ENCODE measurements at regions not wholly inside any gene's neighbourhood (a gene's known extent, or its start where the extent isn't known, plus 50 kb on each side); places are given as distances from the start of the nearest gene placed in this dataset.
A peak's percentile ranks its signal among the peaks of the same experiment; 100 is the strongest.

DNA sequence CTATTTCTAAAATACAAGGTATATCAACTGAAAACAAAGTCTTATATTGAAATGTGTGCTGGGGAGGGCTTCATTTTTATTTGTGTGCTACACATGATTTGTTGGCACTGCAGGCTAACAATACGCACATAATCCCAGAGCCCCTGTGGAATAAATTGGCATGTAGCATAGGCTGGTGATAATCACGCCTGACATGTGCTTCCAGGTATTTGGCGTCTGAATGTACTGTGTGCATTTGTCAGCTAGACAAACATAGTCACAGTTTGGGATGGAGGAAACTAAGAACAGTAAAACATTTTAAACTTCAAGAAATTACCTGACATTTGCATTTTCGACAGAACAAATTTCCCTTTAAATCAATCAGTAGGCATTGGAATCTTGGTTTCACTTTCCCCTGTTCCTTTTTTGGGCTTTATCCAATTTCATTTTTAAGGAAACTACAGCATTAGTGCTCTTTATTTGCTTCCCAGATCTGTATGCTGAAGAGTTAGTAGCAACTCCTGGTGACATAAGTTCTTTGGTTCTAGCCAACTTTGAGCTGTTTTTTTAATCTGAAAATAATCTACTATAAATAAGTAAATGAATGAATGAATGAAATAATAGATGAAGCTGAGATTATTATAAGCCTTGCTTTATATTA is 472.3 kb downstream of the PDHA2 start:
- no peak for DNase-seq (ENCODE audit: low read depth)

DNA sequence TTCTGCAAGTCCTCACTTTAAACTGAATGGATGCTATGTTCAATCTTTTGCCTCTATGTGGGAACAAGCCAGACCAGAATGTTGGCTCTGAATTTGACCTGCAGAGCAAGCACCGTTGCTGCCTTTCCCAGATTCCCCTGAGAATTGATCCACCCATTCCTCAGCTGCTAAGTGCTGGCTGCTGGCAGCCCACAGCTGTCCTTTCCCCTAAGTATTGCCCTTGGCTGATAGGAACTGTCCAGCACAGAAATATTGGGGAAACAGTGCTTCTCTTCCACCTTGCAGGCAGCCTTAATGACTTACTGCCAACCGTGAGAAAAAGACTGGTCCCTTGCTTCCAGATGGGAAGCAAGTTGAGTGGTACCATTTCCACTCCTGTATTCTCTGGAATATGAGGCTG is 475.9 kb downstream of the PDHA2 start:
- DNase-seq (ENCODE audit: low read depth): no peak

DNA sequence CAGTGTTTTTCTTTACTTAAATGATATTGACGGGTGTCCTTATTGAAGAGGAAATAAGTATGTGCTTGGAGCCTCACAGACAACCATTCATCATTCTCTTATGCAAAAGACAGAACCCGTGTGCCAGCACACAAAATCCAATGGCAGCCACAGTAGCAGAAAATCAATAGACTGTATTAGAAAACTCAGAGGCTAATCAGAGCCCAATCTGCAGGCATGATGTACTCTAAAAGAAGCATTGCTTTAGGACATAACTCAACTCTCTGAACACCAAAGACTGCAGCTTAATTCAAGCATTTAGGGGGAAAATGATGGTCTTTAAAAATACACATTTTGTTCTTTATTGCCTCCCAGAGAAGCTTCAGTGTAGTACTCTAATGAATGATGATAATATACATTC is 476.9 kb downstream of the PDHA2 start:
- no peak for DNase-seq (ENCODE audit: low read depth)

DNA sequence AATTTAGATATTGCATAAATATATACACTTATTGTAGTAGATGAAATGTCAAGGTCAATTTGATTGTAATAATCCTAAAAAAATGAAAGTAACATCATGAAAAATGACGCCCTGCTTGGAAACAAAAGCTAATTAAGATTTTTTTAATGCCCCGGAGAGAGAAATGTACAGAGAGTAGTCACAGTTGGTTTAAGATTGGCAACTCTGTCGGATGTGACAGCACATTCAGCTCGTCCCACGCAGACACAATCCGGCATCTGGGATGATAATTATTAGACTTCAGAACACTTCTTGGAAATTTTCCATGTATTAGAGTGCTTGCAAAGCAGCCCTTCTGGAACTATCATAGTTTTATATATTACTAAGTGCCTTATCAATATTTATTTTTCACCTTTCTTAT is 478.0 kb downstream of the PDHA2 start:
- no peak for DNase-seq (ENCODE audit: low read depth)

DNA sequence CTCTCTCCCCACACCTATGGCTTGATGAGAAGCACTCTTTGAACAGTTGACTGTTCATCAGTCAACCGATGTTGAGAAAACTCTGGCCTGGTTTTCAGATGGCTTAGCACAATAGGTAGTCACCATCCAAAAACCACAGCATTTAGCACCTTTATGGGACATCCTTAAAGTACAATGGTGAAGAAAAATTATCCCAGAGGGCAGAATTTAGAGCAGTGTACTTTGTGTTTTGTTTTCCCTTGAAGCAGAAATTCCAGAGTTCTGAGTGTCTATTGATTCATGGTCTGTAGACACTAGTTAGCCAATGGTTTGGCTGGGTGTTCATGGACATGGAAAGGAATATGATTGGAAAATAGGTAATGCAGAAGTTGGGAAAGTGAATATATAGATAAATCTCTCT is 487.0 kb downstream of the PDHA2 start:
- DNase-seq (ENCODE audit: low read depth): no peak

DNA sequence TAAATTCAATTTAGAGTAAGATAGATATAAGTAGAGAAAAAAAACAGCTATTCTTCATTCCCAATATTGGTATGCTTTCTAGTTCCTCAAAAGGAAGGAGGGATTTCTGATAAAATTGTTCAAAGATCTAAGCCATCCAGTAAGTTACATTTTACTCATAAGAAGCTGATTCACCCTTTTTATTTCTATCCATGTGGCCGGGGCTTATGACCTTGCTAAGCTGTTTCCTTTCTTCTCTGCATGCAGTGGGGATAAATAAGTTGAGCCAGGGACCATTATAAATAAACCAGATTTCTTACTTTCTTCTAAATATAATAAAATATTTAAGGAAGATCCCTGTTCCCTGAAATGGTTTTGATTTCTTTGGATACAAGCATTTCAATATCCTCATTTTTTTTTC is 502.3 kb downstream of the PDHA2 start:
- no peak for DNase-seq (ENCODE audit: low read depth)

DNA sequence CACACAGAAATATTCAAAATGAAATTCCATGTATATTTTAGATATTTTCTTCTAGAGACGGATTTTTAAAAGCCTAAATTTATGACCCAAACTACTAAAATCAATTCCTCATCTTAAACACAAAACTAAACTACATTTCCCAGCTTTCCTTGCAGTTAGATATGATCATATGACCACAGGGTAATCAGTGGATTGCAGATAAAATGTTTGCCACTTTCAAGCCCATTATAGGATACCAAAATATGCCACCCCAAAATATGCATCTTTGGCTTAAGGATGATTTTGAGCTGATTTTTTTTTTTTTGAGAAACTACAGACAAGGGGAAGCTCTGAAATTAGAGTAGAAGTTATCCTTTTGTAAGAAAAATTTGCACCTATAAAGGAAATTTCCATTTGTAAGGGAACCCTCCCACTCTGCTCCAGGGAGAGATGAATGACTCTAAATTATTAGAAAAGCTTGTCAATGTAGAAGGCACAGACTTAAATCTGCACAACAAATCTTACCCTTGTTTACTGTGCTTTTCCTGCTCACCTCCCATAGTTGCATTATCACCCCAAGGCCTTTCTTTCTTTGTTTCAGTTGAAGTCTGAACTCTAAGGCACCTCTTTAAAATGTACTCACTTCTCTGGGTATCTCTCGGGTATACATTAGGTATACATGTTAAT is 503.0 kb downstream of the PDHA2 start:
- no peak for DNase-seq (ENCODE audit: low read depth)

DNA sequence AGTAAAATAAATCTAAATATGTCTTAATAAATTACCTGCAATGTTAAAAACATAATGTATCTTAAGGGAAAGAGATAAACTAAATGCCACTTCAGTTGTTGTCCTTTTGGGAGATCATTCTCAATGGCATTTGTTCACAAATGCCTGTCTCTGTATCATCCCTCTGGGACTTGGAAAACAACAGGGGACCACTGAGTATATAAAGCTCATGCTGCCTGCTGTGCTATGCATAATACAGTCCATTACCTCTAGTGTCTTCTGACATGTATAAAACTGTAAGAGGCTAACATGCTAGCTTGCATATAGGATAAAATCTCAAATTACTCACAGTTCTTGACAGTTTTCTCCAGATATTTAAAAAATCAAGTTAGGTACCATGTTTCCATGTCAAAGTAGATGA is 503.9 kb downstream of the PDHA2 start:
- DNase-seq (ENCODE audit: low read depth): no peak

DNA sequence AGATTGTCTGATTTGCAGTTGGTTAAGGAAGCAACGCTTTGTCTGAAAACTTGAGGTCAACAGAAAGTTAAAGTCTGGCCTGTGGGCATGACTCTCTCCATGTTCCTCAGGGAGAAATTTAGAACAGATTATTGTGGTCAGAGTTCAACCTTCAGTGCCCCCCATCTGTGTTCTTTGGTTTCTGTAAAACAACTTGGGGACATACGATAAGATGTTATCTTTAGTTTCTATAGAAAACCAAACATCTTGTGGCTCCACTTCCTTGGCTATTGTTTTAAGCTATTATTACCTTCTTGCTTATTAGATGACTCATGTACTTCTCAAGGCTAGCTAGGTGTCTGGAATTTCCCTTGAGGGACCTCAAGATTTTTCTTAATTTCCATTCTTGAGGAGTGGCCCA is 507.7 kb downstream of the PDHA2 start:
- DNase-seq (ENCODE audit: low read depth): peak; percentile 36

DNA sequence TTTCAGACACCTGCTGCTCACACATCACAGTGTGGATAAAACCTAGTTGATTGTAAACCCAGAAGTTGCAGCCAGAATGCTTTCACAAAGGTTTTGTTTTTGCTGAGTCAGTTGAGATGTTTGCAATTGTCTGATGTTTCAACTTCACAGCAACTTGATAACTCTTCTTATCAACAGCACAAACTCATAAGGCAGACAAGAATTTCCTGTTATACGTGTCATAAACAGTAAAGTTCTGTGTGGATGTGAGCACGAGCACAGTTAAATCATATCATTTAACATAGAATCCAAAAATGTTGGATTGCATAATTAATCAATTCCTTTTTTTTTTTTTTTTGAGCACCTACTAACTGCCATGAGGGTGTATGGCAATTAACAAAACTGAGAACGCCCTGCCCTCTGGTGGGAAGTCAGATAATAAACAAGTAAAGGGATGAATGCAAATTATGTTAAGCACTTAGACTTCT is 512.2 kb downstream of the PDHA2 start:
- peak; percentile 37 for DNase-seq (ENCODE audit: low read depth)

DNA sequence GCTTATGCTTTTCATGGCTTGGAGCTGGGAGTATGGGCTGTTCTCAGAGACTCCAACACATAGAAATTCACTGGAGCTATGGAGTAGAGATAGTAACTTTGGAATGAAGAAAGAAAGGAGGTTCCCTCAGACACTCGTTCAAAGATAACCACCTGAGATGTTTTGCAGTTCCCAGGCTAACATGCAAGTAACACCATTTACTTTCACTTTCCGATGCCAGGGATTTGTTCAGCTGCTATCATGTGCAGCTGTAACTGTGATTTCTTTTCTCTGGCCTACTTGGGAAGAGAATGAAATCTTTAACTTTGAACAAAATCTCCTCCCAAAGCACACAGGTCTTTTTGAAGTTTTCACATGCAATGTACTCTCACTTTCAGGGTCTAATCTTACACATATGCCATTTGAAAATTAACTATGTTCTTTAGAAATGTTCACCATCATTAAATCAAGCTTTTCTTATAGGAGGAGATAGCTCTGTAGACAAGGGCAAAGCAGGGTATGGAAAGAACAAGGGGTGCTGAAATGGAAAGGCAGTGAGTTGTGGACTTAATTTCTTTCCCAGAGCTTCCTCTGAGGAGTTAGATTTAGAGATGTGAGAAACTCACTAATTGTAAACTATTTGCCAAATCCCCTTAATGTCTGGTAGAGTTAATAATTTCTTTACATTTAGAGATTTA is 514.3 kb downstream of the PDHA2 start:
- DNase-seq (ENCODE audit: low read depth): no peak

DNA sequence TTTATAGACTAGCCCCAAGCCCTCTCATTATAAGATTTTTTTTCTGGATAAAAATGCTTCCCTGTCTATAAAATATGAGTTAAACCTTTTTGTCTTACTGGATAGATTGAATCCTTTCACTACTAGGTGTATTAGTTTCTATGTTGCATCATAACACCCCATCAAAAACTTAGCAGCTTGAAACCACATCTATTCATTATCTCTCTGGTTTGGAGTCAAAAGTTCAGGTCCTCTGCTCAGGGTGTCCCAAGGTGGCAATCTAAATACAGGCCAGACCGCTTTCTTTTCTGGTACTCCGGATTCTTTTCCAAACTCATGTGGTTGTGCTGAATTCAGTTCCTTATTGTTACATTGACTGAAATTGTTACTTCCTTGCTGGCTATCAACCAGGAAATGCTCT is 515.5 kb downstream of the PDHA2 start:
- no peak for DNase-seq (ENCODE audit: low read depth)

DNA sequence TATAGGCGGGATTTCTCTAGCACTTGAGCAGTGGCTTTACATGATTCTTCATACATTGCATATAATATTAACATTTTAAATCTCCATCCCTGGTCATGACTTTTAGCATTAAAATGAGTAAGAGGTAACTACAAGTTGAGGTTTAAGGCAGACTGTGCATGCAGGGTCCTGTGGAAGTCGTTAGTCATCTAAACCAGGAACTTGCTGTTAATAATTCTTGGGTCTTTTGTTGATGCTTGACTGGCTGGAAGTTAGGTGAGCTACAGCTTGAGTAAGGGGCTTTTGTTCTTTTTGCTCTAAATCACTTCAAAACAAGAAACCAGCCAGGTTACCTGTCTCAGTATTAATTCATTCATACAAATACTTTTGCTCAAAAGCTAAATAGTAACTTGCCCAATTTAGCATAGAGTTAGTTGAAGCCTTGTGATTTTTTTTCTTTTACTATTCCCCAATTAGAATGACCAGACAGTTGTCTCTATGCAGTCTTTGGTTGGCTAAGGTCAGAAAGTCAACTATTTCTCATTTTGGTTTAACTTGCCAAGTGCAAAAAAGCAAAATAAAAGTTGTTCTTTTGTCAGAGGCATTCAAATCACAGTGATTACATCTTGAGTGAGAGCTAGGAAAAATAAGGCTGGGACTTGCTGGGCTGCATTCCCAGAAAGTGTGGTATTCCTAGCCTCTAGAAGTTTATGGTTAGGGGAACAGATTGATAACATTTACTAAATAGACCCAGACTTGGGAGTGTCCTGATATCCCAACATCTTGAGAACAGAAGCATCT is 516.9 kb downstream of the PDHA2 start:
- DNase-seq (ENCODE audit: low read depth): no peak

DNA sequence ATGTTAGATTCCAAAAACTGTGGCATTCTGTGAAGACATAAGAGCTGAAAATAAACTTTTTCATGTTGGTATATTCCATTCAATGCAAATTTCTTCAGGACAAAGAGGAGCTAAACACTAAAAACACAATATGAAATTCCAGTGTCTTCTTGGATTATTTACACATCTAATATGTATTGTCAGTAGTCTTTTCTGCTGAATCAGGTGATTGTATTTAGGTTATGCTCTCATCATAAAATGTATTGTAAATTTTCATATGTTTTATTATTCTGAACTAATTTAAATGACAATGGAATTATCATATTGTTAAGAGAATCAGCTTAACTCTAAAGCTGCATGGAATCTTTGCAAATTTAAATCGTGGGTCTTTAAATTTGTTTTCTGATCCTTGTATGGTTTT is 526.7 kb downstream of the PDHA2 start:
- DNase-seq (ENCODE audit: low read depth): no peak

DNA sequence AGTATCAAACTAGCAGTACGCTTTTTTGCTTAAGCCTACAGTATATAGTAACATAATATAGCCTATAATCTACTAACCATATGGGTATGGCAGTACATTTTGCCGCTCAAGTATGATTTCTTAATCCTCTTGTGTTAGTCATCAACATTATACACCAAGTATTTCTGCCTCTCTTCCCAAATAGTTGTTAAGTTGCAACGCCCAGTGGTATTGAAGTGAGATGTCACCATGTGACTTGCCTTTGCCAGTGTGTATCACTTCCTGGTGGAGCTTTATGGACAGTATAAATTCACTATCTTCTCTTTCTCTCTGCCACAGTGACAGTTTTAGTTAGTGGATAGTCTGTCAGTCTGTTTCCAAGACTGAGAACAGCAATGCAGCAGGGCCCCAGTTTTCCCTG is 535.5 kb downstream of the PDHA2 start:
- DNase-seq (ENCODE audit: low read depth): peak; percentile 32

DNA sequence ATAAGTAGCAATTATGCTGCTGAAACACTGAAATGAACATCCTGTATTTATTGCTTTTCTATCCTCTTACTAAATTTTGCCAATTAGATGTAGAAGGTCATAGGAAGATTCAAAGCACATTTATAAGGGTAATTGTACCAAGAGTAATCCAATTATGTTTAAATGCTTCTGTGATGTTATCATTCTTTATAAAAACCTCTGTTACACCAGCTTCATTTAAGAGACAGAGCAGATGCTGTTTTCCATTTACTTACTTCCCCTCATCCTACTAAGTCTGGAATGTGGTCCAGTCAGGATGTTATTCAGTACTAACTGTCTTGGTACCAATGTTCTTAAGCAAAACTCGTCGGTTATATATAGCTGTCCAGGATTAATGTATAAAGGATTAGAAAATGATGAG is 539.6 kb downstream of the PDHA2 start:
- no peak for DNase-seq (ENCODE audit: low read depth)

DNA sequence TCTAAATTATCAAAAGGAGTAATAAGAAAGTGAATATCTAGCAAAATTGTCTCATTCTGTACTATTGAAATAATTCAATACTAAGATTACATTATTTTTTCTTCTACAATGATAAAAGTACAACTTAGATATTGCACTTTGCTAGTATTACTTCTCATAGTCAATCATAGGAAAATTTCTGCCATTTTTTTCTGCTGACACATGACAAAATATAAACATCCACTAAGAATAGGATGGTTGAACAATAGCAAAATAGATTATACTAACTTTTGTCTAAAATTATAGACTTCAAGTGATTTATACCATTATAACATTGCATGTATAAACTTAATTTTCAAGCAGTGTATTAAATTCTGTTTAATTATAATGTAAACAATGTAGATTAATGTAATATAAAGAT is 540.2 kb downstream of the PDHA2 start:
- no peak for DNase-seq (ENCODE audit: low read depth)

DNA sequence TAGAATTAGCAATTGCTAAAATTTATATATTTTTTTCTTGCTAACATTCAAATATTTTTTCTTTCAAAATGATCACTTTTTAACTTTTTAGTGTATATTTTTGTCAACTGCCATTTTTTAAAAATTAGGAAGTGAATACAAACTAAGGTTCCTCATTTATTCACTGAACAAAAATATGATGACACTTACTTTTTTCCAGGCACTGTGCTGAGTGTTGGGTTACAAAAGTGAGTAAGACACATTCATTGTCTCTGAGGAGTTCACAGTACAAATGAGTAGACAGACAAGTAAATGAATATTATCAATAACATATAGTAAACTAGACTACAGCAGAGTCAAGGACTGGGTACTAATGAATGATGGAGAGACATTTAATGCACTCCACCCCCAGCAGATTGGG is 543.5 kb downstream of the PDHA2 start:
- no peak for DNase-seq (ENCODE audit: low read depth)

DNA sequence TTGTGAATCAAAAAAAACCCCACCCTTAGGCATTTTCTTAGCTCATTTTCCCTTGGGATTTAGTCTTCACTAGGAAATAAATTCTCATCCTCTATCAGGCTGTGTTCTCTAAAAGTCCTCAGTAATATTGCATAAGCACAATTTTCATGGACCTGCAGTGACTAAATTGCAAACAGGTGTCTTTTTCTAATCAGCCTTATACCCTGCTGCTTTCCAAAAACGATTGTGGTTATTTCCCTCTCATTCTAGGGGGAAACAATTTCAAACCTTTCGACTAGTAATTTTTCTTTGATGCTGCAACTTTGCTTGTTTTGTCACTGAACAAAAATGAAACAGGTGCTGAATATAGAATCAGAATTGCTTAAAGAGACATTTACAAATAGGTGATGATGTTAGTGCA is 549.9 kb downstream of the PDHA2 start:
- DNase-seq (ENCODE audit: low read depth): no peak

DNA sequence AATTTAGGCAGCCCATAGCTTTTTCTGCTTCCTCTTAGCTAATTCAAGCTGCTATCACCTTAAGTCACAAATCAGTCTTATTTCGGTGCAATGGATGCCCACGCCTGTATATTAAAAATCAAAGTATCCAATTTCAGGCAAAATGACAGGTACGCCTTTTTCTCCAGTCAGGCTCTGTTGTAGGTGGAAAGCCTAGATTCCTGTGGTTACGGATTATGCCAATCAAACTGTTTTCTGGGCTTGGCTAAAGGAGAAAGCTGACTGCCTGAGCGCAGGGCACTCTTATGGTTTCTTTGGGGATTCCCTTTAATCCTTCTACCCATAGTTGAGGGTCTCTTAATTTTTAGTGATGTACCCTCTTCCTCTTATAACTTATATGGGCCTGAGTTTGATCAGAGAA is 550.5 kb downstream of the PDHA2 start:
- DNase-seq (ENCODE audit: low read depth): no peak

DNA sequence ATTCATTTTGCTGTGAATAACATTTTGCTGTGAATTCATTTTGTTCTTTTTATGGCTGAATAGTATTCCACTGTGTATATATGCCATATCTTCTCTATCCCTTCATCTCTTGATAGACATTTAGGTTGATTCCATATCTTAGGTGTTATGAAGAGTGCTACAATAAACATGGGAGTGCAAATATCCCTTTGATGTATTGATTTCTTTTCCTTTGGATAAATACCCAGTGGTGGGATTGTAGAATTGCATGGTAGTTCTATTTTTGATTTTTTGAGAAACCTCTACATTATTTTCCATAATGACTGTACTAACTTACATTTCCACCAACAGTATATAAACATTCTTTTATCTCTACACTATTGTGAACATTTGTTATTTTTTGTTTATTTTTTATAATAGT is 555.9 kb downstream of the PDHA2 start:
- no peak for DNase-seq (ENCODE audit: low read depth)

DNA sequence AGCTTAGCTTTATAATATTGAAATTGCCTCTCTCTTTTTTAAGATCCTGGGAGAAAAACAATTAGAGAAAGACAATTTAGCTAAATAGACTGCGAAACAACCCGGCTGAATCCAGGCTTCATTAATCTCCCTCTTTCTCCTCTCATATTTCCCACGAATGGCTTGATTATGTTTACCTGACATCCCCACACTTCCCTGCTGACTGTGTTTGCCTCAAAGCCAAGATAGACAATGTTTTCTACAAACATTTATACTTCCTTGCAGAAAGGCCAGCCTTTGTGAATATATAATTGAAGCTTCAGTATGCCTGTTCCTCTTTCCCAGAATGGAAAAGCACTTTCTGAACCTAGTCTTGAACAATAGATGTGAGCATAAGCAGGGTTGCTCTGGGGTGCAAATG is 566.8 kb downstream of the PDHA2 start:
- no peak for DNase-seq (ENCODE audit: low read depth)
